WTC11 (cell line): ENCODE measurements at regions not wholly inside any gene's neighbourhood (a gene's known extent, or its start where the extent isn't known, plus 50 kb on each side); places are given as distances from the start of the nearest gene placed in this dataset.

Source experiments
- ATAC-seq: fragments of 200-7000 bp; cut with Tn5 transposase; 2 replicates; pipeline ENCODE4 v1.10.0; 2021; ENCODE audit warnings: mild to moderate bottlenecking, moderate library complexity
- CTCF ChIA-PET: fragments of 300-600 bp; sonication (Branson Sonifier 250); formaldehyde crosslinking; loops from one replicate; lab custom pipeline; 2021; ENCODE audit warnings: antibody characterized with exemption; lab: Charles Lee
- POLR2A ChIA-PET: fragments of 350-600 bp; sonication (Branson Sonifier 250); formaldehyde crosslinking; loops from one replicate; lab custom pipeline; 2021; ENCODE audit warnings: antibody characterized with exemption; lab: Charles Lee
- DNase-seq: peaks from one replicate; pipeline ENCODE4 v3.0.0; 2021; ENCODE audit warnings: low spot score
- H3K27ac Mint-ChIP-seq: 2 replicates; pipeline ENCODE4 v1.8.0; 2021; ENCODE audit warnings: mixed read lengths
- H3K27me3 Mint-ChIP-seq: 2 replicates; pipeline ENCODE4 v1.8.0; 2021; ENCODE audit warnings: low read depth, mild to moderate bottlenecking, moderate library complexity, mixed read lengths
- H3K36me3 Mint-ChIP-seq: 2 replicates; pipeline ENCODE4 v1.8.0; 2021; ENCODE audit warnings: mixed read lengths
- H3K4me1 Mint-ChIP-seq: 2 replicates; pipeline ENCODE4 v1.8.0; 2022; ENCODE audit warnings: mixed read lengths
- H3K4me3 Mint-ChIP-seq: 2 replicates; pipeline ENCODE4 v1.8.0; 2021; ENCODE audit warnings: mild to moderate bottlenecking, moderate library complexity, mixed read lengths
- H3K9me3 Mint-ChIP-seq: 2 replicates; pipeline ENCODE4 v1.8.0; 2021; ENCODE audit warnings: mixed read lengths
- ARID4B ChIP-seq: sonication (generic); formaldehyde crosslinking; IDR thresholded peaks from 2 replicates; pipeline ENCODE4 v1.8.0; 2023; ENCODE audit warnings: missing genetic modification reagents, mild to moderate bottlenecking, borderline replicate concordance
- CBFB ChIP-seq: sonication (generic); formaldehyde crosslinking; IDR thresholded peaks from 2 replicates; pipeline ENCODE4 v1.8.1; 2022; ENCODE audit warnings: mild to moderate bottlenecking, low read depth, missing genetic modification reagents
- CREB1 ChIP-seq: sonication (generic); formaldehyde crosslinking; IDR thresholded peaks from 2 replicates; pipeline ENCODE4 v1.8.0; 2023; ENCODE audit warnings: mild to moderate bottlenecking, missing genetic modification reagents
- ELF4 ChIP-seq: sonication (generic); formaldehyde crosslinking; IDR thresholded peaks from 2 replicates; pipeline ENCODE4 v1.8.1; 2022; ENCODE audit warnings: low read depth, mild to moderate bottlenecking, moderate library complexity, missing genetic modification reagents
- FOXK1 ChIP-seq: sonication (generic); formaldehyde crosslinking; IDR thresholded peaks from 2 replicates; pipeline ENCODE4 v1.8.0; 2022; ENCODE audit warnings: mild to moderate bottlenecking, moderate library complexity, missing genetic modification reagents
- GRHL2 ChIP-seq: fragments of 250-450 bp; sonication (Bioruptor Pico); IDR thresholded peaks from 2 replicates; pipeline ENCODE4 v1.8.0; 2022; ENCODE audit warnings: mild to moderate bottlenecking, moderate library complexity; ENCODE audit not compliant: insufficient replicate concordance, severe bottlenecking
- PRDM15 ChIP-seq: sonication (generic); formaldehyde crosslinking; IDR thresholded peaks from 2 replicates; pipeline ENCODE4 v1.8.0; 2022; ENCODE audit warnings: missing genetic modification reagents
- PRRX2 ChIP-seq: fragments of 250-450 bp; sonication (Bioruptor Pico); IDR thresholded peaks from 2 replicates; pipeline ENCODE4 v1.8.0; 2021; ENCODE audit warnings: mild to moderate bottlenecking
- STAT6 ChIP-seq: sonication (generic); formaldehyde crosslinking; conservative IDR thresholded peaks from 2 replicates; pipeline ENCODE4 v1.8.1; 2023; ENCODE audit warnings: mild to moderate bottlenecking, low read depth, missing genetic modification reagents, moderate library complexity
- TP53 ChIP-seq: sonication (generic); formaldehyde crosslinking; IDR thresholded peaks from 2 replicates; pipeline ENCODE4 v1.8.1; 2023; ENCODE audit warnings: mild to moderate bottlenecking, missing genetic modification reagents
- ZNF317 ChIP-seq: sonication (generic); formaldehyde crosslinking; IDR thresholded peaks from 2 replicates; pipeline ENCODE4 v1.8.1; 2023; ENCODE audit warnings: low read depth, mild to moderate bottlenecking, moderate library complexity, missing genetic modification reagents, borderline replicate concordance
- ZNF423 ChIP-seq: fragments of 250-450 bp; sonication (Bioruptor Pico); IDR thresholded peaks from 2 replicates; pipeline ENCODE4 v2.1.2; 2022; ENCODE audit warnings: mild to moderate bottlenecking, moderate library complexity
- ZNF425 ChIP-seq: fragments of 250-450 bp; sonication (Bioruptor Pico); conservative IDR thresholded peaks from 2 replicates; pipeline ENCODE4 v1.9.0; 2021; ENCODE audit warnings: mild to moderate bottlenecking
- ZNF671 ChIP-seq: fragments of 250-450 bp; sonication (Bioruptor Pico); IDR thresholded peaks from 2 replicates; pipeline ENCODE4 v1.8.0; 2021; ENCODE audit warnings: mild to moderate bottlenecking
- TF ChIP-seq, protein P1 (sequence below): sonication (generic); formaldehyde crosslinking; IDR thresholded peaks from 2 replicates; pipeline ENCODE4 v1.8.1; 2023; ENCODE audit warnings: mild to moderate bottlenecking, missing genetic modification reagents, moderate library complexity
- TF ChIP-seq, protein P2 (sequence below): sonication (generic); formaldehyde crosslinking; IDR thresholded peaks from 2 replicates; pipeline ENCODE4 v1.8.0; 2022; ENCODE audit warnings: mild to moderate bottlenecking, missing genetic modification reagents

DNA sequence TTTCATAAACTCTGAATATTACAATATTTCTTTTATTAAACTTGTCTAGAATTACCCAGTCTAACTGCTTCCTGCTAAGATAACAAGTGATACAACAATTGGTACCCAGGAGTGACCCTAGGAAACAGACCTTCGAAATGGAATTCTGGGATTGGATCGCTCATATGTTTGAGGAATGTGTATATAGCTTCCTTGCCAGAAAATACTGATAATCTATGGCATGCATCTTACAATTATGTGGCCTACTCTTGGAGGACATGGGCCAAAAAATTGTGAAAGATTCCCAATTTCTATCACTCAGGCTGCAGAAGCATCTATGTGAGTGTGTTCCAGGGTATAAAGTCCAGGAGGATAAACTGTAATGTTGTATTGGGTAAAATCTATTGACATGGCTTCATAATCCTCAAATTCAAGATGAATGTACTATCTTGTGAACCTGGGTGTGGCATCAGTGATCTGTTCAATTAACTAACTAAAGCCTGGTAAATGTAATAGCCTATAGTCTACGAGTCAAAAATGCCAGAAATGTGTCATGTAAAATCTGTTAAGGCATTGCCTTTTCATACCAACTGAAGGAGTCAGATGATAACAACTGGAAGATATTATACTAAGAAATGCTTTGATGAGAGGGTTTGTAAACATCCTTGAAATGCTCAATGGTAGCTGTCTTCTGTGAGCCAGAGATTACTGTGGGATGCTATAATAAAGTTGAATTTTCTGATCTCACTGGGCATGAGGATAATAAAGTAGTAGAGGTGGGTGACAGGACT lies 1499.3 kb downstream of the PCDH7 start:
- POLR2A ChIA-PET, result no interaction called here
- H3K27me3 Mint-ChIP-seq, result no peaks in the 10 kb centered on the region
- no peak overlapping the region for H3K27ac Mint-ChIP-seq
- no peak for TF ChIP-seq ZNF425 (CRISPR knock-in tag)
- no peak overlapping the region for H3K4me3 Mint-ChIP-seq
- ATAC-seq (no peak), DNase-seq (no peak)
- H3K4me1 Mint-ChIP-seq, result no peaks in the 10 kb centered on the region
- 0 out of 2 replicates have a peak, but pooled peaks cover 2% of the 10 kb centered on the region for H3K36me3 Mint-ChIP-seq
- CTCF ChIA-PET, result no interaction called here
- H3K9me3 Mint-ChIP-seq, result peaks cover 8% of the 10 kb centered on the region

GRCh38 chr4:32226204-32226603 lies 1506.0 kb downstream of the PCDH7 start:
- POLR2A ChIA-PET, result no interaction called here
- DNase-seq, result no peak
- Mint-ChIP-seq H3K9me3 (peaks cover 8% of the 10 kb centered on the region), H3K27ac (no peak overlapping the region), H3K27me3 (no peaks in the 10 kb centered on the region), H3K36me3 (0 out of 2 replicates have a peak, but pooled peaks cover 2% of the 10 kb centered on the region), H3K4me3 (no peak overlapping the region), H3K4me1 (no peaks in the 10 kb centered on the region)
- CTCF ChIA-PET, result no interaction called here
- ATAC-seq, result no peak
- TF ChIP-seq PRDM15 (CRISPR knock-in tag) (no peak), CREB1 (no peak), FOXK1 (CRISPR knock-in tag) (no peak), TP53 (CRISPR knock-in tag) (no peak), STAT6 (CRISPR knock-in tag) (no peak), CBFB (no peak), GRHL2 (CRISPR knock-in tag) (no peak), ZNF425 (CRISPR knock-in tag) (no peak), ARID4B (no peak), ZNF671 (CRISPR knock-in tag) (no peak), PRRX2 (CRISPR knock-in tag) (no peak), ELF4 (CRISPR knock-in tag) (no peak), ZNF317 (CRISPR knock-in tag) (no peak), ZNF423 (CRISPR knock-in tag) (no peak)
- TF ChIP-seq, protein P1, sequence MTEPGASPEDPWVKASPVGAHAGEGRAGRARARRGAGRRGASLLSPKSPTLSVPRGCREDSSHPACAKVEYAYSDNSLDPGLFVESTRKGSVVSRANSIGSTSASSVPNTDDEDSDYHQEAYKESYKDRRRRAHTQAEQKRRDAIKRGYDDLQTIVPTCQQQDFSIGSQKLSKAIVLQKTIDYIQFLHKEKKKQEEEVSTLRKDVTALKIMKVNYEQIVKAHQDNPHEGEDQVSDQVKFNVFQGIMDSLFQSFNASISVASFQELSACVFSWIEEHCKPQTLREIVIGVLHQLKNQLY (CRISPR knock-in tag), result no peak
- TF ChIP-seq, protein P2, sequence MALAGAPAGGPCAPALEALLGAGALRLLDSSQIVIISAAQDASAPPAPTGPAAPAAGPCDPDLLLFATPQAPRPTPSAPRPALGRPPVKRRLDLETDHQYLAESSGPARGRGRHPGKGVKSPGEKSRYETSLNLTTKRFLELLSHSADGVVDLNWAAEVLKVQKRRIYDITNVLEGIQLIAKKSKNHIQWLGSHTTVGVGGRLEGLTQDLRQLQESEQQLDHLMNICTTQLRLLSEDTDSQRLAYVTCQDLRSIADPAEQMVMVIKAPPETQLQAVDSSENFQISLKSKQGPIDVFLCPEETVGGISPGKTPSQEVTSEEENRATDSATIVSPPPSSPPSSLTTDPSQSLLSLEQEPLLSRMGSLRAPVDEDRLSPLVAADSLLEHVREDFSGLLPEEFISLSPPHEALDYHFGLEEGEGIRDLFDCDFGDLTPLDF, result no peak
